ENCODE measurements at regions not wholly inside any gene's neighbourhood (a gene's known extent, or its start where the extent isn't known, plus 50 kb on each side); places are given as distances from the start of the nearest gene placed in this dataset.

- intact Hi-C loops (cut with DNase I), result no loop called here
Measured at GRCh38 chr14:55799508-55800095, 219.6 kb downstream of the KTN1 start.

GRCh38 chr14:55800156-55800785, 220.3 kb downstream of the KTN1 start:
- TF ChIP-seq CTCF (IDR thresholded peaks at IDR 0.05), result no peak
- no peak for TF ChIP-seq POLR2A (IDR thresholded peaks at IDR 0.05)
- no peaks in the 10 kb centered on the region for H3K36me3 ChIP-seq (replicated peaks in 1 of 2)
- intact Hi-C loops (cut with DNase I), result no loop called here
- H3K4me3 ChIP-seq, result no peak overlapping the region
- no peak overlapping the region for H3K27ac ChIP-seq
- no peak for DNase-seq
- no peaks in the 10 kb centered on the region for H3K4me1 ChIP-seq (replicated peaks in 1 of 2)
- no peaks in the 10 kb centered on the region for H3K9me3 ChIP-seq (replicated peaks in 1 of 3)
- 81 to 98% (median 95%) methylated on average over 3 of the region's 3 CpGs for whole genome bisulfite sequencing, 4 donors
- no peaks in the 10 kb centered on the region for H3K27me3 ChIP-seq

More at GRCh38 chr14:55799508-55800095, 219.6 kb downstream of the KTN1 start:
- TF ChIP-seq CTCF (IDR thresholded peaks at IDR 0.05) (no peak), POLR2A (IDR thresholded peaks at IDR 0.05) (no peak)
- Histone ChIP-seq H3K36me3 (replicated peaks in 1 of 2) (no peaks in the 10 kb centered on the region), H3K4me3 (no peak overlapping the region), H3K4me1 (replicated peaks in 1 of 2) (no peaks in the 10 kb centered on the region), H3K9me3 (replicated peaks in 1 of 3) (no peaks in the 10 kb centered on the region), H3K27me3 (no peaks in the 10 kb centered on the region), H3K27ac (no peak overlapping the region)
- 69 to 80% (median 79%) methylated on average over 3 of the region's 3 CpGs for WGBS, 4 donors
- DNase-seq, result no peak

- no peaks in the 10 kb centered on the region for H3K27me3 ChIP-seq
- TF ChIP-seq POLR2A (IDR thresholded peaks at IDR 0.05), result no peak
- no peak for TF ChIP-seq CTCF (IDR thresholded peaks at IDR 0.05)
- H3K4me3 ChIP-seq, result no peak overlapping the region
- no peaks in the 10 kb centered on the region for H3K4me1 ChIP-seq (replicated peaks in 1 of 2)
- no peaks in the 10 kb centered on the region for H3K36me3 ChIP-seq (replicated peaks in 1 of 2)
- WGBS, 4 donors, result 0 to 4% (median 0%) methylated on average over 1 of the region's 1 CpG
- intact Hi-C loops (cut with DNase I), result no loop called here
- no peak overlapping the region for H3K27ac ChIP-seq
- H3K9me3 ChIP-seq (replicated peaks in 1 of 3), result no peaks in the 10 kb centered on the region
- no peak for DNase-seq
Measured at GRCh38 chr14:55801121-55801520, 221.1 kb downstream of the KTN1 start.

GRCh38 chr14:55802986-55803872, 223.2 kb downstream of the KTN1 start:
- H3K27ac ChIP-seq, result no peak overlapping the region
- H3K4me3 ChIP-seq, result no peak overlapping the region
- no peak for TF ChIP-seq POLR2A (IDR thresholded peaks at IDR 0.05)
- TF ChIP-seq CTCF (IDR thresholded peaks at IDR 0.05), result peak in 4 of 6 experiments; percentile 12 to 29 (median 14)
- no peaks in the 10 kb centered on the region for H3K9me3 ChIP-seq (replicated peaks in 1 of 3)
- intact Hi-C loops (cut with DNase I), result no loop called here
- no peaks in the 10 kb centered on the region for H3K27me3 ChIP-seq
- no peak for DNase-seq
- no peaks in the 10 kb centered on the region for H3K36me3 ChIP-seq (replicated peaks in 1 of 2)
- H3K4me1 ChIP-seq (replicated peaks in 1 of 2), result peaks cover 0 to 14% of the 10 kb centered on the region in 2 donors
- 88 to 92% (median 90%) methylated on average over 4 of the region's 4 CpGs for WGBS, 4 donors

All from adrenal gland (tissue), 9 donors.